ENCODE measurements at regions not wholly inside any gene's neighbourhood (a gene's known extent, or its start where the extent isn't known, plus 50 kb on each side); places are given as distances from the start of the nearest gene placed in this dataset.

DNA sequence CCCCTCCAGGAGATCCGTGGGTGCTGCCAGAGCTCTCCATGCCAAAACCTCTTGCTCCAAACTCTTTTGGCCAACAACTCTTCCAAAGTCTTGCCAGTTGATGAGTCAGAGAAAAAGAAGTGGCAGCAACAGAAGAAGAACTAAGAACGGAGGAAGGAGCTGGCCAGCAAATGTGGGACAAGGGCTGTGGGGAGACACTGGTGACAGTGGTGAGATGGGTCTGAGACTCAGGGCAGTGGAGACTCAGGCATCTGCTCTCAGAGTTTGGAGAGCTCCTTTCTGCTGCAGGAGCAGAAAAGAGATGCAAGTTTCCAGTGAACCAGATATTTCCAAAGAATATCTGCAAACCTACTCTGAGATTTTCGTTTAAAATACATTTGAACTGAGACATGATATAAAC lies 92.3 kb upstream of the SEMA6A start:
- no peaks in the 10 kb centered on the region for H3K27me3 ChIP-seq (ENCODE audit: control insufficient read depth in 2 of 2, insufficient read depth in 2 of 2, low read length in 2 of 2)
- H3K9me3 ChIP-seq (replicated peaks; ENCODE audit: control insufficient read depth, insufficient read depth, low read length) = no peaks in the 10 kb centered on the region
- no peak overlapping the region for H3K4me3 ChIP-seq (replicated peaks in 1 of 3; ENCODE audit: insufficient read depth in 1 of 3, low read depth in 1 of 3, low read length in 3 of 3)
- BruUV-seq (replicated peaks) = no TSS peak
- no peak overlapping the region for H3K4me2 ChIP-seq (ENCODE audit: insufficient read depth, low read length)
- ChIA-PET POLR2A (no interaction called here), CTCF (no interaction called here)
- FAIRE-seq = no peak
- H3K9ac ChIP-seq (replicated peaks; ENCODE audit: extremely low read depth, insufficient read depth, low read length) = no peak overlapping the region
- no peaks in the 10 kb centered on the region for H3K36me3 ChIP-seq (ENCODE audit: control insufficient read depth in 2 of 2, extremely low read depth in 1 of 2, insufficient read depth in 2 of 2, low read length in 2 of 2)
- no peaks in the 10 kb centered on the region for H3K4me1 ChIP-seq (ENCODE audit: control insufficient read depth, extremely low read depth, insufficient read depth, low read length)
- TF ChIP-seq MYC (IDR thresholded peaks at IDR 0.05; ENCODE audit: low read depth, low read length) (no peak), FOS (IDR thresholded peaks at IDR 0.05; ENCODE audit: borderline replicate concordance, insufficient read depth, low read length) (no peak), JUN (IDR thresholded peaks at IDR 0.05; ENCODE audit: borderline replicate concordance, insufficient read depth, insufficient read length, low read depth) (no peak), GATA2 (IDR thresholded peaks at IDR 0.05; ENCODE audit: insufficient read depth, insufficient read length, low read depth, low read length) (no peak), EZH2 (IDR thresholded peaks at IDR 0.05; ENCODE audit: borderline replicate concordance, low read depth, low read length, severe bottlenecking) (no peak), POLR2A (IDR thresholded peaks at IDR 0.05; ENCODE audit: low read depth, low read length) (no peak)
- TF ChIP-seq, protein P1, sequence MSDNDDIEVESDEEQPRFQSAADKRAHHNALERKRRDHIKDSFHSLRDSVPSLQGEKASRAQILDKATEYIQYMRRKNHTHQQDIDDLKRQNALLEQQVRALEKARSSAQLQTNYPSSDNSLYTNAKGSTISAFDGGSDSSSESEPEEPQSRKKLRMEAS (IDR thresholded peaks at IDR 0.05; ENCODE audit: insufficient read depth, insufficient read length) = no peak
- TF ChIP-seq, protein P2, sequence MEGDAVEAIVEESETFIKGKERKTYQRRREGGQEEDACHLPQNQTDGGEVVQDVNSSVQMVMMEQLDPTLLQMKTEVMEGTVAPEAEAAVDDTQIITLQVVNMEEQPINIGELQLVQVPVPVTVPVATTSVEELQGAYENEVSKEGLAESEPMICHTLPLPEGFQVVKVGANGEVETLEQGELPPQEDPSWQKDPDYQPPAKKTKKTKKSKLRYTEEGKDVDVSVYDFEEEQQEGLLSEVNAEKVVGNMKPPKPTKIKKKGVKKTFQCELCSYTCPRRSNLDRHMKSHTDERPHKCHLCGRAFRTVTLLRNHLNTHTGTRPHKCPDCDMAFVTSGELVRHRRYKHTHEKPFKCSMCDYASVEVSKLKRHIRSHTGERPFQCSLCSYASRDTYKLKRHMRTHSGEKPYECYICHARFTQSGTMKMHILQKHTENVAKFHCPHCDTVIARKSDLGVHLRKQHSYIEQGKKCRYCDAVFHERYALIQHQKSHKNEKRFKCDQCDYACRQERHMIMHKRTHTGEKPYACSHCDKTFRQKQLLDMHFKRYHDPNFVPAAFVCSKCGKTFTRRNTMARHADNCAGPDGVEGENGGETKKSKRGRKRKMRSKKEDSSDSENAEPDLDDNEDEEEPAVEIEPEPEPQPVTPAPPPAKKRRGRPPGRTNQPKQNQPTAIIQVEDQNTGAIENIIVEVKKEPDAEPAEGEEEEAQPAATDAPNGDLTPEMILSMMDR (IDR thresholded peaks at IDR 0.05; ENCODE audit: extremely low read depth in 1 of 2, insufficient read depth in 1 of 2, low read depth in 1 of 2, low read length in 2 of 2) = no peak
- no peaks in the 10 kb centered on the region for H3K9me1 ChIP-seq (replicated peaks; ENCODE audit: control insufficient read depth, extremely low read depth, insufficient read depth, low read length)
- no peak overlapping the region for H3K27ac ChIP-seq (ENCODE audit: insufficient read depth, low read depth, low read length)
- H4K20me1 ChIP-seq (replicated peaks; ENCODE audit: control insufficient read depth, extremely low read depth, insufficient read depth, low read length) = no peaks in the 10 kb centered on the region
- dilution Hi-C loops (cut with MboI; ENCODE audit: extremely low pct_ligation_motif_present, low sequenced_read_pairs) (no loop called here), intact Hi-C loops (cut with micrococcal nuclease) (no loop called here)
- no peaks in the 10 kb centered on the region for H3K79me2 ChIP-seq (ENCODE audit: control insufficient read depth, insufficient read depth, low read length)
- H2AFZ ChIP-seq (ENCODE audit: low read depth, low read length) = no peak overlapping the region
- no peak for DNase-seq (ENCODE audit: low read depth, low spot score)
